ENCODE measurements at regions not wholly inside any gene's neighbourhood (a gene's known extent, or its start where the extent isn't known, plus 50 kb on each side); places are given as distances from the start of the nearest gene placed in this dataset.
"Not testable (repeated sequence)": the region's sequence is repeated elsewhere in the genome, so short reads cannot be mapped to it uniquely, and the experiment has no call there.

DNA sequence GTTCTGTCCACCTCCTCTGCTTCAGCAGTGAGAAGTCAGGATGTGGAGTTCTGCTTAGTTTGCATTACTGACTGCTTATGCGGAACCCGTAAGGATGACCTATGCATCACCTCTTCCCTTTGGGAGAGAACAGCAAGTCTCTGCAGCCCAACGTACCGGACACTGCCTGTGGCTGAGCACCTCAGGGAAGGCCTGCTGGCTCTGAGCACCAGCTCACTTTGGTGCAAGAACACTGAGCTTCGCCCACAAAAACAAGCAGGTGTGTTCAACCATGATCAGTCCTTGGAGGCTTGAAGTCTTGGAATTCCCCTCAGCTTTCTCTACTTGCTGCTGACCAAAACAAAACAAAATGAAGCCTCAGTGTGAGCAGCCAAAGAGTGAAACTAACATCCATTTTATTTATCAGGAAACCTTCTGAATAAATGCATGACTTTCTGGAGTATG is 52.7 kb upstream of the NCK2 start:
- DNase-seq (ENCODE audit: low read depth): no peak

DNA sequence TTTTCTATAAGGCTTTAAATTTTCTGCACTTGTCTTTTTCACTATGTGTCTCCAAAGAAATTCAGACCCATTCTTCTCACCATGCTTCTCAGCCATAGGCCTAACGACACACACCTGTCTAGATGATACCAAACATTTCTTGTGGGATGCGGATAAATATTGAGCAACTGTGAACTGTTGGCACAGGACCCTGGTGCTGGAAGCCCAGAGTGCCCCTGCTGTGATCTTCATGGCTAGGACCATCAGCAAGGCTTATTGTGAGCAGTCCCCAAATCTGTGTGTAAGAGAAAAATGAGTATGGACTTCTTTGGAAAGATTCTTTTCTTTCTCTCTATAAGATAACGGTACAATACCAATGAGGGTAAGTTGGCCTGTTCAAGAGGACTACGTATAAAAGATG is 54.1 kb upstream of the NCK2 start:
- DNase-seq (ENCODE audit: low read depth): no peak

DNA sequence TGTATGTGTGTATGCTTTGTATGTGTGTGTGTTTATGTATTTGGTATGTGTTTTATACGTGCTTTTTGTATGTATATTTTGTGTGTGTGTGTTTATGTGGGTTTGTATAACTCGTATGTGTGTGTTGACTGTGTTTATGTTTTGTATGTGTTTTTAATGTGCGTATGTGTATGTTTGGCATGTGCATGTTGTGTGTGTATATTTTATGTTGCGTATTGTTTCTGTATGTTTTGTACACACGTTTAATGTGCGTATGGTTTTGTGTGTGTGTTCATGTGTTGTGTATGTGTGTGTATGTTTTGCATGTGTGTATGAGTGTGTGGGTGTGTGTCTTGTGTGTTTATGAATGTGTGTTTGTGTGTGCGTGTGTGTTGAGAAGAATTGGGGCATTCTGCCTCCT is 55.2 kb upstream of the NCK2 start:
- DNase-seq (ENCODE audit: low read depth): no peak

DNA sequence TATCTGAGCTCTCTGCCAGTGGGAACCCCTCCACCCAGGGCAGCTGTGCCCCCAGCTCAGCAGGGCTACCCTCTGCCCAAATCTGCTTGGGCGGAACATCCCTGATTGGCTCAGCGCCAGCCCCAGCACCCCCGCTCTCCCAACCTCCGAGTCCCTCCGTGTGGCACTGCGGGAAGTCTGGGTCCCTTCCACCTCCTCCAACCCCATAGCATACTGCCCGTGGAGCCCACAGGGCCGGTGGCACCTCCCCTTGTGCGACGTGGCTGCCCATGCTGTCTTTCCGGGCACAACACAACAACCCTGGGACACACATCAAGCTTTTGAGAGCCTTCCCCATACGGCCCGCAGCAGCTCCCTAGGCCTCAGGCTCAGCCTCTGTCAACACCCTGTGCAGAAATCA is 55.8 kb upstream of the NCK2 start:
- DNase-seq (ENCODE audit: low read depth): no peak

DNA sequence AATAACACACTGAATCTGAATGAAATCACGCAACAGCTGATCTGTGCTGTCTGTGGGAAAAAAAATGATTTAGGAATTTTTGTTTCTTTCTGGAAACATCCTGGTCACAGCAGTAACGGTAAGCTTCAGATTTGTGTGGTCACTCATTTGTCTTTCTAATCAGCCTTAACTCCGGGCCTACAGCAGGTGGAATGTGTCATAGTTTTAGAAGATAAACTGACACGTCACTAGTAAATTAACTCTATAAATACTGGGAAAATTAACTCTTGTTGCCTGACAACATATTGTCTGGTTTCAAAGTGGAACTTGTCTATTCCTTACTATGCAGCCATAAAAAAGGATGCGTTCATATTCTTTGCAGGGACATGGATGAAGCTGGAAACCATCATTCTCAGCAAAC is 58.1 kb upstream of the NCK2 start:
- no peak for DNase-seq (ENCODE audit: low read depth)

DNA sequence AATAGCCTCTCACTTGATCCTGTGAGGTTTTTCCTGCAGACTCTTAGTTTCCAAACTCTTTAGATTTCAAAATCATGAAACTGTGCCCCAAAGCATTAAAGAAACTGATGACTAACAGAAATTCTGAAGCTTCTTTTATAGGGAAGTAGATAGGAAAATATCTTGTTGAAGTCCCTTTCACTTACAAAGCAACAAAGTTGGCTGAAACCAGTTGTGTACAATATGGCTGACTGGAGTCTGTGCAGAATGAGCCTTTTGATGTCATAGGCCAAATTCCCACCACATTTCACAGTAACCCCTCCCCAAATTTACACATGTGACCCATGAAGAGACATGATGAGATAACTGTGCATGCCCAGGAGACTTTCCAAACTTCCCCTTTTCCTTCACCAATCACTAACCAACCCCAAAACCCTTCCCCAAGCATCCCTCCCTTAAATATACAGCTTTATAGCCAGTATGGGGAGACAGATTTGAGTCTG is 61.7 kb upstream of the NCK2 start:
- DNase-seq (ENCODE audit: low read depth): no peak

DNA sequence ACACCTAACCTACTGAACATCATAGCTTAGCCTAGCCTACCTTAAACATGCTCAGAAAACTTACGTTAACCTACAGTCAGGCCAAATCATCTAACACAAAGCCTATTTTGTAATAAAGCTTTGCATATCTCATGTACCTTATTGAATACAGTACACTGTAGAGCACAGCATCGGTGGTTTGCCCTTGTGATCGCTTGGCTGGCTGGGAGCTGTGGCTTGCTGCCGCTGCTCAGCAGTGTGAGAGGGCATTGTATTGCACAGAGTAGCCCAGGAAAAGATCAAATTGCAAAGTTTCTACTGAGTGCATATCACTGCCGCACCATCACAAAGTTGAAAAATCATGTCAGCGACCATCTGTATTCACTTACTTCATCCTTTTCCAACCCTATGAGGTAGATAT is 62.3 kb upstream of the NCK2 start:
- DNase-seq (ENCODE audit: low read depth): no peak

DNA sequence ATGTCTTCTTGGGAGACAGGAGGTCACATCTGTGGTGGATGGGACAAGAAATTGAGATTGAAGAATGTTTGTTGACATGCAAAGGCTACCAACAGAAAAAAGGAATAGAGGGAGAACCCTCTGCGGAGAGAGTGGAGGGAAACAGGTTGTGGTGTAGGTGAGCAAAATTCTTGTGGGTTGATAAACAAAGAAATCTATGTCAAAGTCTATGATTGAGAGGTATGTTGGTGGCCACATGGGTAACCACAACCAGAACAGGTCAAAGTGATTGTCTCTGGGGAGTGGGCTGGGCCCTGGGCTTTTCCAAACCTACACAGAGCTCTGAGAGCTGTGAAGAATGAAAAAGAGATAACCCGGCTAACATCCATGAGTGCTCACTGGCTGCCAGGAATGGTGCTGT is 62.8 kb upstream of the NCK2 start:
- no peak for DNase-seq (ENCODE audit: low read depth)

DNA sequence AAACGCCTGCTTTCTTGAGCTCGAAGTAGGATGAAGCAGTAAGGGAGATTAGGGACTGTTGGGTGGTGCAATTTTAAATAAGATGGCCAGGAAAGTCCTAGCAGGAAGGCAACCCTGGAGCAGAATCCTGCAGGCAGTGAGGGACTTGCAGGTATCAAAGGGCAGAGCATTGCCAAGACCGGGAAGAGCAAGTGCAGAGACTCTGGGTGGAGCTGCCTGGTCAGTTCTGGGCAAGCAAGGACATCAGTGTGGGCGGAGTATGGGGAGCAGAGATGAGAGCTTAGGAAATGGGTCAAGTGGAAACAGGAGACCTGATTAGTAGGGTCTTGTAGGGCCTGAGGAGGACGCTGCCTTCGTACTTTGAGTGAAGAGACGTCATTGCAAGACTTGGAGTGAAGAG is 64.4 kb upstream of the NCK2 start:
- DNase-seq (ENCODE audit: low read depth): no peak

DNA sequence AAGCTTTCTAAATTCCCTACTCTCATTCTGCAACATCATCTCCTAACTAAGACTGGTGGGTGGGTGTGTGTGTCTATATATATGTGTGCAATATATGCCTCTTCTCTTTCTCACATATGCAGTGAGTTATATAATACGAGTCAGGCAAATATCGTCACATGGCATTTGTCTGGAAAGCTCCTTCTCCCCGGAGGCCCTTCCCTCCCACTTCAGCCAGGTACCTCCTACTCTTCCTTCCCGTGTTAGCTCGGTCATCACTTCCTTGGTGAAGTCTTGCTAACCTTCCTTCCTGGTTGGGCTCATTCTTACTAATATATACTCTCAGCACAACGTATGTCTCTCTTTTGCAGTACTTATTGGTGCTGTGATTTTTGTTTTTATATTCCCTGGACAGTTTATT is 66.4 kb upstream of the NCK2 start:
- DNase-seq (ENCODE audit: low read depth): no peak

DNA sequence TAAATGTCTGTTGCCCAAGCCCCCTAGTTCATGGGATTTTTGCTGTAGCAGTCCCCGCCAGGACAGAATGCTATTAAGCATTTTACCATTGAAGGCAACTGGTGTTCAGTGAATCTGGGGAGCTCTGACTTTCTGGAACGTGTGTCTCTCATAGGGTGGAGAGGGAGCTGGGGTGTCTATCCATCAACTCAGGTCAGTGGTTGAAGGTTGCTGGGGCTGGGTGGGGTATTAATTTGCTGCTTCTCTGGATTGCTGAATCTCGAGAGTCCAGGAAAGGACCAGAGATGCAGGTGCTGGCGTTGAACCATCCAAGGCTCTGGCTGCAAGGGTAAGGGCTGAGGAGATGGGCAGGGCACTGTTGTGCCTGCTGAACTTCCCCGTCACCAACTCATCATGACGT is 66.8 kb upstream of the NCK2 start:
- DNase-seq (ENCODE audit: low read depth): no peak

DNA sequence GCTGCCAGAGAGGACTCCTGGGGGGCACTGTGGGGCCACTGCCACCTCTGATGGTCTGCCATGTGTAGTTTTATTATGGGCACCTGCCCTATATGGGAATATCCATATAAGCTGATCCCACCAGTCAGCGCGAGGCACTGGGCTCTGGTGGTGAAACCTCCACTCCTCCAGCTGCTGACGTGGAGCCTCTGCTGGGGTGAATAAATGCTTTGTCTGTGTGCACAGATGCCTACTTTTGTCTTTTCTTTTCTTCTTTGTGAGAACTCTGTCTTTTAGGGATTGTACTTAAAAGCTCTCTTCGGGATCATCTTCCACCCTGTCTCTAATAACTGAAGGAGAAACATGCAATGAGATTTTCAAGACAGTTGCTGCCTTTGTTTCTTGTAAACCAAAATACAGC is 68.9 kb upstream of the NCK2 start:
- DNase-seq (ENCODE audit: low read depth): no peak

DNA sequence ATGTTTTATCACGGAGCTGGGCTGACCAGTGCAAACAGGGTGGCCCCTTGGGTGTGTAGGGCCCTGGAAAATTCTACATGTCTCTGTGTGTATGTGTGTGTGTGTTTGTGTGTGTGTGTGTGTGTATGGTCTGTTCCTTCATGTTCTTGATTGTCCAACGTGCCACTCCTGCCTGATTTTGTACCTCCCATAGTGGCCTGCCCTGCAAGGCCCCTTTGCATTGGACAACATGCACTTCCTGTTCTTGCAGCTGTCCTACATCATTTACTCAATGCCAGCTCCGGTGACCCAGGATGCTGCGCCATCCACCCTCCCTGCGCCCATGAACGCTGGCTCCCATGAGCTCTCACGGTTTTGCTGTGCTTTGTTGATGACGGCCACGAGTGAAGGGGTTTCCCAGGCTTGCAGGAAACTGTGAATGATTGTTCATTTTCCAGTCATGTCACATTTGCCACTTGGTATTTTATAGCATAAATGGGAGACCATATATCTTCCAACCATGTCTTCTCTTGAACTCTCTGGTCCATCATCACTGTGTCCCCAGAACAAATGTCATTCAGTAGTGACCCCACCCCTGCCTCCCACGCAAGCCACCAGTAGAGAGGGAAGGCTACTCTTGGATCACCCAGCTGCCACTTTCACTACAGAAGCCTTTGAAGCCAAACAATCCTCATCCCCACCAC is 69.7 kb upstream of the NCK2 start:
- no peak for DNase-seq (ENCODE audit: low read depth)

DNA sequence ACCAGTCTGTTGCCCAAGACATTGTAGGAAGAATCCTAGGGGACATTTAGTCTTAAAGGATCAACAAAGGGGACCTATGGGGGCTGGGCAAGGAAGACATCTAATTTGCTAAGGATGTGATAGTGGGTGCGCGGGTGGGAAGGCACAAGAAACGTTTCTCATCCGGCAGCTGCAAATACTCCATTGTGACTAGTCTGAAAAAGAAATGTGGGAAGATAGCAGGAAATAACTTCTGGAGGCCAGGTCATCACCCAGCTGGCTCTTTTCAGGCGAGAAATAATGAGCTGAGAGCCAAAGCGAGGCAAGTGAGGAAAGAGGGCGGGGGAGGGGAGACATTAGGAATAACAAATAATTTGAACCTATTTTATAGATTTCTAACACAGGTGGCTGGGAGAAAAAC is 70.3 kb upstream of the NCK2 start:
- no peak for DNase-seq (ENCODE audit: low read depth)

DNA sequence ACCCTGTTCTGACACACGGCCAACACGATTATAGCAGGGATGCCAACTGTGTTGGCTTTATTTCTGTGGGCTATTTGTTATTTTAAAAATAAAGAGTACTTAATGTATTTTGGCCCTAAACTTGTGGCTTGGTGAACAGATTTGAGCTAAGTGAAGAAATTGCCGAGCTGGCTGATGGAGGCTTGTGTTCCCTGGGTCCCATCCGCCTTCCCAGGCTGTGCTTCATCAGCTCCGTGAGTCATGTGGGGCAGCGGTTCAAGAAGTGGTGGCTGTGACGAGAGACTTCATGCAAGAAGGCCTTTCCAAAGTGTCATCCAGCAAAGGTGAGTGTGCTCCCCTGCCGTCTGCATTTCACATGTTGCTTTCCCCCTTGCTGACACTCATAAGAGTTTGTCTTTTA is 73.6 kb upstream of the NCK2 start:
- DNase-seq (ENCODE audit: low read depth): no peak

DNA sequence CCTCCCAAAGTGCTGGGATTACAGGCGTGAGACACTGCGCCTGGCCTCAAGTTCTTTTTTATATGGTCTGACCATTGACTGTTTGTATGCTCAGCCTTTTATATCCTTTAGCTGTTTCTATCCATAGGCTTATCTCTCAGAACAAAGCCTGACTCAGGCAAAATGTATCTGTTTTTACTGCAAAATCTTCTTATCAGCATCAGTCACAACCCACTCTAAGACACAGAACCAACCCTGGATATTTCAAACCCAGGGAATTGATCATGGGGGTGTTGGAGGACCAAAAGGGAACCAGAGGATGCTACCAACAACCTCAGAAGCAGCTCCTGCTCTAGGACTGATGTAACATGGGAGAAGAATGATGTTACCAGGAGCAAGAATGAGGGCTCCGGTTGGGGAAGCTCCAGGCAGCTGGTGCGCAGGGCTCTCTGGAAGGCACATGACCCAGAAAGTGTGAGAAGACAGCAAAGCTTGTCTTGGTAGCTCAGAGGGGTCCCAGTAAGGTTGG is 75.3 kb upstream of the NCK2 start:
- no peak for DNase-seq (ENCODE audit: low read depth)

DNA sequence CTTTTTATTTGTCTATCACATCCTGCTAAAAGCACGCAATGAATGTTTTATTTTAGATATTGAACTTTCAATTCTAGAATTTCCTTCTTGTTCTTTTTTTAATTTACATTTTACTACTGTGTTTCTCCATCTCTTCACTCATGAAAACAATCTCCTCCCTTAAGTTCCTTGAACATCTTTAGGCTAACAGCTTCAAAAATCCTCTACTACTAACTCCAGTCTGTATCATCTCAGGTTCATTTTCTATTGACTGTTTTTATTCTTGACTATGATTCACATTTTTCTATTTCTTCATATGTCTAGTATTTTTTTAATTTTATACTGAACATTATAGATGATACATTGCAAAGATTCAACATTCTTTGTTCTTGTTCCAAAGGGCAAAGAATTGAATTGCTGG is 79.2 kb upstream of the NCK2 start:
- no peak for DNase-seq (ENCODE audit: low read depth)

DNA sequence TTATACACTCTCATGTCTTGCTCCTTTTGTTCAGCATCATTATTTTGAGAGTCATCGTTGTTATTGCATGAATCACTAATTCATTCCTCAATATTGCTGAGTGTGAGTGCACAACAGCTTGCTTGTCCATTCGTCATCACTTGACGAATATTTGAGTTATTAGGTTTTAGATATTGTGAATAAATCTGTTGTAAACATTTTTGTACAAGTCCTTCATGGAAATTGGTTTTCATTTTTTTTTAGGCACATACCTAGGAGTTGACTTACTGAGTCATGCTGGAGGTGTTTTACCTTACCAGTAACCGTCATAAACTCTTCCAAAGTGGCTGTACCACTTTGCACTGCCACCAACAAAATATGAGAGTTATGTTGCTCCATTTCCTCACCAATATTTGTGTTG is 84.2 kb upstream of the NCK2 start:
- no peak for DNase-seq (ENCODE audit: low read depth)

DNA sequence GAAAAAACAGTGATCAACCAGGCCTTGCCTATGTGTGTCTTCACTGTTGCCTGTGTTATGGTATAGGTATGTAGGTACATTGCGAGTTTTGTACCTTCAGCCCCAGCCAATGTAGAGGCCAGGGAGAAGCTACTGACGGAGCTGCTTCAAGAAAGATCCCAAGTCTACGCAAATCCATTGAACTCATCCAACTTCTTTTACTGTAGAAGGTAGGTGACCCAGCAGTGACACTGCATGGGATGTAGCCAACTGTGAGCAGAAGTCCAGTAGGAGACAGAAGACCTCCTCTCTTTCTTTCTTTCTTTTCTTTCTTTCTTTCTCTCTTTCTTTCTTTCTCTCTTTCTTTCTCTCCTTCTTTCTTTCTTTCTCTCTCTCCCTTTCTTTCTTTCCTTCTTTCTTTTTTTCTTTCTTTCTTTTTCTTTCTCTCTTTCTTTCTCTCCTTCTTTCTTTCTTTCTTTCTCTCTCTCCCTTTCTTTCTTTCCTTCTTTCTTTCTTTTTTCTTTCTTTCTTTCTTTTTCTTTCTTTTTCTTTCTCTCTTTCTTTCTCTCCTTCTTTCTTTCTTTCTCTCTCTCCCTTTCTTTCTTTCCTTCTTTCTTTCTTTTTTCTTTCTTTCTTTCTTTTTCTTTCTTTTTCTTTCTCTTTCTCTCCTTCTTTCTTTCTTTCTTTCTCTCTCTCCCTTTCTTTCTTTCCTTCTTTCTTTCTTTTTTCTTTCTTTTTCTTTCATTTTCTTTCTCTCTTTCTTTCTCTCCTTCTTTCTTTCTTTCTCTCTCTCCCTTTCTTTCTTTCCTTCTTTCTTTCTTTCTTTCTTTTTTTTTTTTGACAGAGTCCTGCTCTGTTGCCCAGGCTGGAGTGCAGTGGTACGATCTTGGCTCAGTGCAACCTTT is 88.7 kb upstream of the NCK2 start:
- DNase-seq (ENCODE audit: low read depth): not testable (repeated sequence)

DNA sequence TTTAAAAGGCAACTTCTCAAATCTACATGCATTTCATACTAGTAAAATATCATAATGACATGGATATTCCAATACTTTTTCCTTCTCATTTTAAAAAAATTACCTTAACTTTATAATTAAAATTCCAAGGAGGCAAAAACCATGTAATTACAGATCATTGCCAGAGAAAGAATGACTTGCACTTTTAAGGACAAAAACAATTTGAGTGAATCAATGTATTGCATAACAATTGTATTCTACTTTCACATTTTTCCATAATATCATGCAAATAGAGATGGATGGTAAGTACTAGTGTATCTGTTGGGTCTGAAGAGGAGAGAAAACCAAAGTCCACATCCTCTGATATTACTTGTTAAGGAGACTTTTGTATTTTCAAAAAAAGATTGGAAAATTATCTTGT is 89.5 kb upstream of the NCK2 start:
- no peak for DNase-seq (ENCODE audit: low read depth)

DNA sequence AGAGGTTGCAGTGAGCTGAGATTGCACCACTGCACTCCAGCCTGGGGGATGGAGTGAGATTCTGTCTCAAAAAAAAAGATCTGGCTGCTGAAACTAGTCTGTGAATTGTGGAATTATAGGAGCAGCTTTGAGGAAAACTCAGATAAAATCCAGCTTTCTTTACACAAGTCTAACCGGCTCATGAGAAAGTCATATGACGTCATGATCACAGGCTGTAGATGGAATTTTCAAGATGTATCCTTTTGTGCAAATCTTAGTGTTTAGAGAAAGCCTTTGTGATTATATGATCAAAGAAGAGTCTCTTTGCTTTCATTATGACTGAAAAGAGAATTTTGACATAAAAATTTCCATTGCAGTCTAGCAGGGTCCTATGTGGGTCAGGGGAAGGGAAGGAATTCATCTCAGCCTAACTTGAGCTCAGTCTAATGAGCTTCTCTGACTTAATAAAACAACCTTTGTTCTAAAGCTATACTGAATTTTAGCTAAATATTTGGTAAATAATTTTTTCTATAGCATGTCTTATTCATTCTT is 90.2 kb upstream of the NCK2 start:
- no peak for DNase-seq (ENCODE audit: low read depth)

DNA sequence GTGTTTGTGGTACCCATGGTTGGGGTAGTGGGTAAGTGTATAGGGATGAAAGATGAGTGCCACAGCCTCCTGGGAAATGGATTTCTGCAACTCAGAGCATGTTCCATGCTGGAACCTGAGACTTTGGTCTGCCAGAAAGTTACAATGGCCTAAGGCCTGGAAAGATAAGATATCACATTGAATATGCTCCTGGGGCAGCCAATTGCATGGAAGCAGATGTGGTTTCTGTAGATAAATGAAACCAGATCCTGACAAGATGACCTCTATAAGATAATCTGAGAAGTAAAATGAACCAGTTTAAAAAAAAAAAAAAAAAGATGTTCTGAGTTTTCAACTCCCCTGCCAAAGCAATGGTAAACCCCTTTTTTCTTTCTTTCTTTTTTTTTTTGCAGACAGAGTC is 91.4 kb upstream of the NCK2 start:
- no peak for DNase-seq (ENCODE audit: low read depth)

Measured in fibroblast of the conjunctiva (primary cell).